ENCODE measurements at regions not wholly inside any gene's neighbourhood (a gene's known extent, or its start where the extent isn't known, plus 50 kb on each side); places are given as distances from the start of the nearest gene placed in this dataset.

DNA sequence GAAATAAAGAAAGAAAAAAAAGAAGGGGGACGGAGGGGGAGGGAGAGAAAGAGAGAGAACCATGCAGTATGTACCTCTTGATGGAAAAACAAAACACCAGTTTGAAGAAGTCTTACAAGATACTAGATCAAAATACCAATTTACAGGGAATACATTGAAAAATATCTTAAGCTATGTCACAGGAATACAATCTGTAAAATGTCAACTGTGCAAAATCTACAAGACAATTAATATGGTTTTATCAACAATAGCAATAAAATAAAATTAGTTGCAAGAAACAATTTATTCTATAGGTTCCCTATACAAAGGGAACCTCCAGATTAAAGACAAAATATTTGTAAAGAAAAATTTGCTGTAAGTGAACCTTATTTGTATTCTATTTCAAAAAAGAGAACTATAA is 98.3 kb upstream of the CABCOCO1 start:
- no peak for DNase-seq (ENCODE audit: low spot score)
- TF ChIP-seq, protein P1, sequence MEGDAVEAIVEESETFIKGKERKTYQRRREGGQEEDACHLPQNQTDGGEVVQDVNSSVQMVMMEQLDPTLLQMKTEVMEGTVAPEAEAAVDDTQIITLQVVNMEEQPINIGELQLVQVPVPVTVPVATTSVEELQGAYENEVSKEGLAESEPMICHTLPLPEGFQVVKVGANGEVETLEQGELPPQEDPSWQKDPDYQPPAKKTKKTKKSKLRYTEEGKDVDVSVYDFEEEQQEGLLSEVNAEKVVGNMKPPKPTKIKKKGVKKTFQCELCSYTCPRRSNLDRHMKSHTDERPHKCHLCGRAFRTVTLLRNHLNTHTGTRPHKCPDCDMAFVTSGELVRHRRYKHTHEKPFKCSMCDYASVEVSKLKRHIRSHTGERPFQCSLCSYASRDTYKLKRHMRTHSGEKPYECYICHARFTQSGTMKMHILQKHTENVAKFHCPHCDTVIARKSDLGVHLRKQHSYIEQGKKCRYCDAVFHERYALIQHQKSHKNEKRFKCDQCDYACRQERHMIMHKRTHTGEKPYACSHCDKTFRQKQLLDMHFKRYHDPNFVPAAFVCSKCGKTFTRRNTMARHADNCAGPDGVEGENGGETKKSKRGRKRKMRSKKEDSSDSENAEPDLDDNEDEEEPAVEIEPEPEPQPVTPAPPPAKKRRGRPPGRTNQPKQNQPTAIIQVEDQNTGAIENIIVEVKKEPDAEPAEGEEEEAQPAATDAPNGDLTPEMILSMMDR (IDR thresholded peaks at IDR 0.05), result no peak

DNA sequence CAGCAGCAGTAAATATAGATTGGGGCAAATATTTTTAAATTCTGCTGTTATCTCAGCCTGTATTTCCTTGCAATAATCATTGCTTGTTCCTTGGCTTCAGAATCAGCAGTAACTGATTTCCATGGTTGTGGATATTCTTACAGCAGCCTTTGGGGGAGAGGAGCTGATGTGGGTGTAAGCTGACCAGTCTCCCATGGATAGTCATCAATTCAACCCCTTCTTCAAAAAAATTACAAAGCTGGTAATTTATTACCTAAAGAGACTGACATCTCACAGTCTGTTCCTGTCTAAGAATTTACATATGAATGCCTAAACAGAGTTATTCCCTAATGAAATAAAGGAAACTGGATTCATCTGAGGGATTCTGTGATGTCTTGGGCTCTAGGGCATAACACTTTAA is 103.1 kb upstream of the CABCOCO1 start:
- H3K27me3 Mint-ChIP-seq (ENCODE audit: low read depth), result peaks cover 6% of the 10 kb centered on the region
- H3K27ac Mint-ChIP-seq (ENCODE audit: unreplicated experiment), result no peak overlapping the region

More for the DNA sequence above, 98.3 kb upstream of the CABCOCO1 start:
- no peak overlapping the region for H3K27ac Mint-ChIP-seq (ENCODE audit: unreplicated experiment)
- H3K9me3 Mint-ChIP-seq (ENCODE audit: low read depth), result peaks cover 2% of the 10 kb centered on the region
- H3K4me1 Mint-ChIP-seq (ENCODE audit: low read depth), result no peaks in the 10 kb centered on the region
- H3K4me3 Mint-ChIP-seq (ENCODE audit: unreplicated experiment), result no peak overlapping the region
- no peaks in the 10 kb centered on the region for H3K36me3 Mint-ChIP-seq (ENCODE audit: low read depth)
- no peaks in the 10 kb centered on the region for H3K27me3 Mint-ChIP-seq (ENCODE audit: low read depth)

DNA sequence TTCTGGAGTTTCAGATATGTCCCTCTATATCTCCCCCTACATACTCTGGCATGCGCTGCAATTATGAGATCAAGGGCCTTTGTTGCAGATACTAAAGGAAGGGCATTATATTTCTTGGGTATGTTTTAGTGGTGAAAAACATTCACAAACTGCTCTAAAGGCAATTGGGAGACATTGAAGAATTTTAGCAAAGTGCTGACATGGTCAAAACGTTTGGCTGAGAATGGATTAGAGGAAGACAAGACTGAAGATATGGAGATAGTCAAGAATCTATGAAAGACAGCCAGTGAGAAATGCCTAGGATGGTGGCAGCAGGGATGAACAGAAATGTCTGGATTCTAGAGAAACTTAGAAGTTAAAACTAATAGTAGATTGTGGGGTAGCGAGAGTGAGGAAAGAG is 104.5 kb upstream of the CABCOCO1 start:
- Mint-ChIP-seq H3K9me3 (ENCODE audit: low read depth) (peaks cover 2% of the 10 kb centered on the region), H3K27ac (ENCODE audit: unreplicated experiment) (no peak overlapping the region), H3K27me3 (ENCODE audit: low read depth) (peaks cover 8% of the 10 kb centered on the region), H3K4me3 (ENCODE audit: unreplicated experiment) (no peak overlapping the region), H3K36me3 (ENCODE audit: low read depth) (no peaks in the 10 kb centered on the region), H3K4me1 (ENCODE audit: low read depth) (no peaks in the 10 kb centered on the region)
- TF ChIP-seq, protein P1 (IDR thresholded peaks at IDR 0.05), result peak; percentile 22
- no peak for DNase-seq (ENCODE audit: low spot score)

More for the DNA sequence above, 103.1 kb upstream of the CABCOCO1 start:
- TF ChIP-seq, protein P1 (IDR thresholded peaks at IDR 0.05), result no peak
- Mint-ChIP-seq H3K36me3 (ENCODE audit: low read depth) (no peaks in the 10 kb centered on the region), H3K4me3 (ENCODE audit: unreplicated experiment) (no peak overlapping the region), H3K9me3 (ENCODE audit: low read depth) (peaks cover 2% of the 10 kb centered on the region), H3K4me1 (ENCODE audit: low read depth) (no peaks in the 10 kb centered on the region)
- DNase-seq (ENCODE audit: low spot score), result no peak

DNA sequence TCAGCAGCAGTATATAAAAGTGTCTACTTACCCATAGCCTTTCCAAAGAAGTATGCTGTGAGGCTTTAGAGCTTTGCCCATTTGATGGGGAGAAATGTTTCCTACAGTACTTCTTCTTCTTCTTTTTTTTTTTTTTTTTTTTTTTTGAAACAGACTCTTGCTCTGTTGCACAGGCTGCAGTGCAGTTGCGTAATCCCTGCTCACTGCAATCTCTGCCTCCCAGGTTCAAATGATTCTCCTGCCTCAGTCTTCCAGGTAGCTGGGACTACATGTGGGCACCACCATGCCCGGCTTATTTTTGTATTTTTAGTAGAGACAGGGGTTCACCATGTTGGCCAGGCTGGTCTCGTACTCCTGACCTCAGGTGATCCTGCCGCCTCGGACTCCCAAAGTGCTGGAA is 101.7 kb upstream of the TMEM26 start:
- Mint-ChIP-seq H3K9me3 (ENCODE audit: low read depth) (peaks cover 12% of the 10 kb centered on the region), H3K27ac (ENCODE audit: unreplicated experiment) (no peak overlapping the region), H3K27me3 (ENCODE audit: low read depth) (peaks cover 8% of the 10 kb centered on the region), H3K4me1 (ENCODE audit: low read depth) (no peaks in the 10 kb centered on the region), H3K36me3 (ENCODE audit: low read depth) (no peaks in the 10 kb centered on the region), H3K4me3 (ENCODE audit: unreplicated experiment) (no peak overlapping the region)
- TF ChIP-seq, protein P1 (IDR thresholded peaks at IDR 0.05), result no peak
- DNase-seq (ENCODE audit: low spot score), result no peak

DNA sequence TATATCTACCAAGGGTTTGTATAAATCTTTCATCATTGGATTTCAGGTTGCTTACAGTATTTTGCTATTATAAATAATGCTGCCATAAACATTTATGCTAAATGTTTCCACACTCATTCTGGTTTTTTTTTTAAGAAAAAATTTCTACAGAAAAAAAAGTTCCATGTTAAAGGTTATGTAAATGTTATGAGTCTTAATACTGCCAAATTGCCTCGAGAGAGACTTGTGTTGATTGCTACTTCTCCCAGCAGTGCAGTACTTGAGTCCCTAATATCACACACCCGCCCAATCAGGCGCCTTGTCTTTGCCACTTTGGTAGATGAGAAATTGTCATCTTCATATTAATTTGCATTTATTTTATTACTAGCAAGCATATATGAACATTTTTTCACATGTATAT is 96.7 kb upstream of the TMEM26 start:
- Mint-ChIP-seq H3K4me3 (ENCODE audit: unreplicated experiment) (no peak overlapping the region), H3K27me3 (ENCODE audit: low read depth) (peaks cover 2% of the 10 kb centered on the region), H3K27ac (ENCODE audit: unreplicated experiment) (no peak overlapping the region), H3K4me1 (ENCODE audit: low read depth) (no peaks in the 10 kb centered on the region), H3K9me3 (ENCODE audit: low read depth) (peaks cover 12% of the 10 kb centered on the region), H3K36me3 (ENCODE audit: low read depth) (no peaks in the 10 kb centered on the region)
- DNase-seq (ENCODE audit: low spot score), result no peak
- TF ChIP-seq, protein P1 (IDR thresholded peaks at IDR 0.05), result no peak

Measured in chondrocyte (in vitro differentiated cells).